Hepatocyte (in vitro differentiated cells): ENCODE measurements at regions not wholly inside any gene's neighbourhood (a gene's known extent, or its start where the extent isn't known, plus 50 kb on each side); places are given as distances from the start of the nearest gene placed in this dataset.
"Not testable (repeated sequence)": the region's sequence is repeated elsewhere in the genome, so short reads cannot be mapped to it uniquely, and the experiment has no call there.

Experiments used
- DNase-seq: peaks from one replicate; pipeline ENCODE4 v3.0.0-alpha.2; 2016; ENCODE audit warnings: low spot score
- H2AFZ ChIP-seq: fragments of 200-600 bp; sonication (generic); 2 replicates; pipeline ENCODE4 v1.6.0; 2016; ENCODE audit warnings: antibody characterized with exemption, mild to moderate bottlenecking
- H3K27ac ChIP-seq: fragments of 200-600 bp; sonication (generic); 2 replicates; pipeline ENCODE4 v1.5.1; 2016; ENCODE audit warnings: mild to moderate bottlenecking
- H3K27me3 ChIP-seq: fragments of 200-600 bp; sonication (generic); 2 replicates; pipeline ENCODE4 v1.6.1; 2016
- H3K36me3 ChIP-seq: fragments of 200-600 bp; sonication (generic); replicated peaks from 2 replicates; pipeline ENCODE4 v1.5.1; 2016; ENCODE audit warnings: low read depth; ENCODE audit not compliant: insufficient read depth
- H3K4me1 ChIP-seq: fragments of 200-600 bp; sonication (generic); 2 replicates; pipeline ENCODE4 v1.5.1; 2016; ENCODE audit warnings: mild to moderate bottlenecking, moderate library complexity; ENCODE audit not compliant: insufficient read depth
- H3K4me2 ChIP-seq: fragments of 200-600 bp; sonication (generic); 2 replicates; pipeline ENCODE4 v1.6.0; 2016
- H3K4me3 ChIP-seq: fragments of 200-600 bp; sonication (generic); 2 replicates; pipeline ENCODE4 v1.5.1; 2016; ENCODE audit warnings: mild to moderate bottlenecking
- H3K79me2 ChIP-seq: fragments of 200-600 bp; sonication (generic); 2 replicates; pipeline ENCODE4 v1.6.0; 2017; ENCODE audit warnings: mild to moderate bottlenecking
- H3K9me2 ChIP-seq: fragments of 200-600 bp; sonication (generic); replicated peaks from 2 replicates; pipeline ENCODE4 v1.6.0; 2017; ENCODE audit warnings: mild to moderate bottlenecking; ENCODE audit not compliant: insufficient read depth
- H3K9me3 ChIP-seq: fragments of 200-600 bp; sonication (generic); 2 replicates; pipeline ENCODE4 v1.5.1; 2016; ENCODE audit warnings: low read depth, mild to moderate bottlenecking
- H4K20me1 ChIP-seq: fragments of 200-600 bp; sonication (generic); 2 replicates; pipeline ENCODE4 v1.6.0; 2016; ENCODE audit warnings: mild to moderate bottlenecking; ENCODE audit not compliant: insufficient read depth, poor library complexity, severe bottlenecking
- CTCF ChIP-seq: fragments of 200-600 bp; sonication (generic); IDR thresholded peaks from 2 replicates; pipeline ENCODE4 v1.5.1; 2016; ENCODE audit warnings: antibody characterized with exemption, mild to moderate bottlenecking; ENCODE audit not compliant: poor library complexity
- EZH2 ChIP-seq: fragments of 200-600 bp; sonication (generic); IDR thresholded peaks from 2 replicates; pipeline ENCODE4 v1.6.1; 2016; ENCODE audit warnings: antibody characterized with exemption, mild to moderate bottlenecking, borderline replicate concordance
- EZH2phosphoT487 ChIP-seq: fragments of 200-600 bp; sonication (generic); IDR thresholded peaks from one replicate; pipeline ENCODE4 v1.6.1; 2018; ENCODE audit warnings: antibody characterized with exemption, mild to moderate bottlenecking, low read depth, moderate library complexity; ENCODE audit not compliant: unreplicated experiment, severe bottlenecking
- WGBS: methylation state at CpG from one replicate; pipeline ENCODE4 v1.1.6; 2016; ENCODE audit warnings: low lambda C conversion rate; ENCODE audit errors: missing lambda C conversion rate; 5-methylcytosine and 5-hydroxymethylcytosine counted together

GRCh38 chr7:120060875-120061274 lies 212.1 kb upstream of the KCND2 start:
- no peak for TF ChIP-seq CTCF
- no peak for TF ChIP-seq EZH2phosphoT487
- no peak for TF ChIP-seq EZH2
- H3K9me2 ChIP-seq: no peaks in the 10 kb centered on the region
- no peak overlapping the region for H3K27ac ChIP-seq
- H4K20me1 ChIP-seq: no peaks in the 10 kb centered on the region
- no peaks in the 10 kb centered on the region for H3K36me3 ChIP-seq
- 95% methylated on average over 7 of the region's 7 CpGs for WGBS
- no peak for DNase-seq
- no peaks in the 10 kb centered on the region for H3K4me1 ChIP-seq
- no peaks in the 10 kb centered on the region for H3K79me2 ChIP-seq
- H3K9me3 ChIP-seq: no peaks in the 10 kb centered on the region
- no peak overlapping the region for H3K4me3 ChIP-seq
- no peak overlapping the region for H3K4me2 ChIP-seq
- H2AFZ ChIP-seq: no peak overlapping the region
- no peaks in the 10 kb centered on the region for H3K27me3 ChIP-seq

- H3K4me1 ChIP-seq: no peaks in the 10 kb centered on the region
- no peaks in the 10 kb centered on the region for H4K20me1 ChIP-seq
- DNase-seq: no peak
- H2AFZ ChIP-seq: no peak overlapping the region
- no peak overlapping the region for H3K27ac ChIP-seq
- no peaks in the 10 kb centered on the region for H3K27me3 ChIP-seq
- no peaks in the 10 kb centered on the region for H3K9me3 ChIP-seq
- TF ChIP-seq EZH2phosphoT487 (no peak), CTCF (no peak)
- no peak overlapping the region for H3K4me2 ChIP-seq
- H3K9me2 ChIP-seq: no peaks in the 10 kb centered on the region
- no peaks in the 10 kb centered on the region for H3K36me3 ChIP-seq
- no peak overlapping the region for H3K4me3 ChIP-seq
- no peaks in the 10 kb centered on the region for H3K79me2 ChIP-seq
Measured at GRCh38 chr7:120064565-120064964, 208.4 kb upstream of the KCND2 start.

GRCh38 chr7:120066898-120067297 lies 206.1 kb upstream of the KCND2 start:
- H3K36me3 ChIP-seq, H4K20me1 ChIP-seq, H3K79me2 ChIP-seq, H3K4me1 ChIP-seq, H3K9me3 ChIP-seq, H3K27ac ChIP-seq, H2AFZ ChIP-seq, H3K27me3 ChIP-seq, H3K4me2 ChIP-seq, DNase-seq, H3K4me3 ChIP-seq, H3K9me2 ChIP-seq: not testable (repeated sequence)

GRCh38 chr7:120070201-120070600 lies 202.8 kb upstream of the KCND2 start:
- H3K9me3 ChIP-seq: no peaks in the 10 kb centered on the region
- no peaks in the 10 kb centered on the region for H3K27me3 ChIP-seq
- no peaks in the 10 kb centered on the region for H3K4me1 ChIP-seq
- no peak overlapping the region for H3K4me3 ChIP-seq
- H3K79me2 ChIP-seq: no peaks in the 10 kb centered on the region
- no peak overlapping the region for H3K4me2 ChIP-seq
- H4K20me1 ChIP-seq: no peaks in the 10 kb centered on the region
- WGBS: 89% methylated on average over 1 of the region's 1 CpG
- H3K36me3 ChIP-seq: no peaks in the 10 kb centered on the region
- no peak overlapping the region for H3K27ac ChIP-seq
- no peaks in the 10 kb centered on the region for H3K9me2 ChIP-seq
- DNase-seq: no peak
- no peak overlapping the region for H2AFZ ChIP-seq
- TF ChIP-seq EZH2phosphoT487: no peak
- no peak for TF ChIP-seq CTCF
- no peak for TF ChIP-seq EZH2
